Fibroblast of lung (primary cell): ENCODE measurements at regions not wholly inside any gene's neighbourhood (a gene's known extent, or its start where the extent isn't known, plus 50 kb on each side); places are given as distances from the start of the nearest gene placed in this dataset.

Source experiments
- CTCF ChIP-seq, 2 donors: IDR thresholded peaks in 1 of 2; conservative IDR thresholded peaks in 1 of 2; 1 replicate in 1 of 2; 2 replicates in 1 of 2; pipeline ENCODE4 v1.5.1; 2011 to 2012; ENCODE audit warnings: low read length in 2 of 2, control low read depth in 1 of 2, inconsistent platforms in 1 of 2, low read depth in 1 of 2, mild to moderate bottlenecking in 1 of 2
- EZH2 ChIP-seq: IDR thresholded peaks from 2 replicates; pipeline ENCODE4 v1.5.1; 2012; ENCODE audit warnings: low read length, control low read depth, mild to moderate bottlenecking; ENCODE audit errors: missing control alignments

GRCh38 chr20:50398064-50398463 lies 112.1 kb upstream of the PTPN1 start:
- TF ChIP-seq CTCF (conservative IDR thresholded peaks at IDR 0.05 in 1 of 2, IDR thresholded peaks at IDR 0.05 in 1 of 2; ENCODE audit: low read depth in 1 of 2, low read length in 2 of 2) (no peak), EZH2 (no peak)
